Panc1 (cell line): ENCODE measurements at regions not wholly inside any gene's neighbourhood (a gene's known extent, or its start where the extent isn't known, plus 50 kb on each side); places are given as distances from the start of the nearest gene placed in this dataset.

Experiments used
- ATAC-seq: fragments of 200-7000 bp; cut with Tn5 transposase; 2 replicates; pipeline ENCODE4 v1.9.1; 2020; ENCODE audit warnings: mild to moderate bottlenecking, moderate library complexity
- BruUV-seq: library from RNA; stranded (reverse); fragments of 400-500 nt; replicated peaks from 2 replicates; lab custom pipeline; 2021; lab: Mats Ljungman, UMichigan
- CTCF ChIA-PET: fragments of 300-600 bp; sonication (Branson Sonifier 250); formaldehyde crosslinking; loops from one replicate; lab custom pipeline; 2022; ENCODE audit warnings: antibody characterized with exemption; lab: Charles Lee
- POLR2A ChIA-PET: fragments of 300-600 bp; sonication (Branson Sonifier 250); formaldehyde crosslinking; loops from one replicate; lab custom pipeline; 2022; ENCODE audit warnings: antibody characterized with exemption; lab: Charles Lee
- DNase-seq: peaks from one replicate; pipeline ENCODE4 v3.0.0-alpha.2; 2010; ENCODE audit warnings: low read depth, low spot score
- H3K27ac ChIP-seq: 2 replicates; pipeline ENCODE4 v1.5.1; 2011; ENCODE audit warnings: mild to moderate bottlenecking, low read length, inconsistent platforms
- H3K27me3 ChIP-seq: fragments of 200-500 bp; sonication (Bioruptor generic); 2 replicates; pipeline ENCODE4 v1.6.0; 2014; ENCODE audit warnings: low read length, inconsistent platforms; ENCODE audit not compliant: control insufficient read depth, insufficient read depth
- H3K36me3 ChIP-seq: fragments of 200-500 bp; sonication (Bioruptor generic); 2 replicates; pipeline ENCODE4 v1.5.1; 2014; ENCODE audit warnings: inconsistent platforms, mild to moderate bottlenecking, low read length, moderate library complexity; ENCODE audit not compliant: control insufficient read depth, insufficient read depth
- H3K4me1 ChIP-seq: 2 replicates; pipeline ENCODE4 v1.5.1; 2011; ENCODE audit warnings: inconsistent platforms, mild to moderate bottlenecking, low read length, moderate library complexity; ENCODE audit not compliant: control insufficient read depth, insufficient read depth
- H3K4me3 ChIP-seq, 2 experiments: 2 replicates each; pipeline ENCODE4 v1.5.1; 2011 to 2012; ENCODE audit warnings: low read depth in 2 of 2, low read length in 2 of 2, mild to moderate bottlenecking in 2 of 2, inconsistent platforms in 1 of 2, moderate library complexity in 1 of 2
- H3K9me3 ChIP-seq: fragments of 200-500 bp; sonication (Bioruptor generic); 2 replicates; pipeline ENCODE4 v1.5.1; 2014; ENCODE audit warnings: low read depth, mild to moderate bottlenecking, inconsistent platforms, low read length, moderate library complexity; ENCODE audit not compliant: control insufficient read depth, insufficient read depth
- POLR2AphosphoS5 ChIP-seq: IDR thresholded peaks from 2 replicates; pipeline ENCODE4 v1.6.1; 2012; ENCODE audit warnings: mild to moderate bottlenecking, low read depth, low read length, moderate library complexity
- SIN3A ChIP-seq: IDR thresholded peaks from 2 replicates; pipeline ENCODE4 v1.6.1; 2012; ENCODE audit warnings: low read depth, mild to moderate bottlenecking, low read length, moderate library complexity, borderline replicate concordance; ENCODE audit not compliant: insufficient read depth
- TCF7L2 ChIP-seq: IDR thresholded peaks from 2 replicates; pipeline ENCODE4 v1.6.1; 2011; ENCODE audit warnings: mild to moderate bottlenecking, low read depth, low read length, inconsistent platforms
- in situ Hi-C: cut with HindIII; loops from 2 replicates; pipeline ENCODE4 v1.10.0; 2016; ENCODE audit warnings: low sequenced_read_pairs, low pct_unique_long_range_greater_than_20kb
- intact Hi-C: fragments of 100-400 bp; cut with micrococcal nuclease; formaldehyde crosslinking; loops from one replicate; pipeline ENCODE4 v1.10.0; 2022; ENCODE audit not compliant: unreplicated experiment
- TF ChIP-seq, protein P1 (sequence below), 2 experiments: IDR thresholded peaks; 2 replicates each; pipeline ENCODE4 v1.6.1; 2011 to 2012; ENCODE audit warnings: low read depth in 2 of 2, control low read depth in 1 of 2, low read length in 1 of 2, mild to moderate bottlenecking in 1 of 2, moderate library complexity in 1 of 2; ENCODE audit not compliant: insufficient read depth in 1 of 2
- TF ChIP-seq, protein P2 (sequence below): fragments of 450-650 bp; IDR thresholded peaks from 2 replicates; pipeline ENCODE4 v1.5.1; 2017; ENCODE audit warnings: mild to moderate bottlenecking

DNA sequence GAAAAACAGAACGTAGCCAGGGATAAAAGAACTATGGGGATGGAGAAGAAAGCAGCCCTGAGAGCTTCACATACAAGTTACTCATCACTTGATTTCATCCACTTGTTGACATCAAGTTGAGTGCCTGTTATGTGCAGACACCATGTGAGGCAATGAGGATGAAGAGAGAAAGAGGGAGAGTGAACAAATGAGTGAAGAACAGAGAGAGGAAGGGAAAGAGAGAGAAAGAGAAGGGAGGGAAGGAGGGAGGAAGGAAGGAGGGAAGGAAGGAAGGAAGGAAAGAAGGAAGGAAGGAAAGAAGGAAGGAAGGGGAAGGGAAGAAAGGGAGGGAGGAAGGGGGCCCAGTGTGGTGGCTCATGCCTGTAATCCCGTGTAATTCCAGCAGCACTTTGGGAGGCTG lies 72.3 kb upstream of the SMAD3 start:
- ChIA-PET POLR2A (no interaction called here), CTCF (no interaction called here)
- H3K36me3 ChIP-seq, result no peaks in the 10 kb centered on the region
- 0 out of 2 replicates have a peak overlapping the region, but pooled peaks have one; percentile 20 for H3K27ac ChIP-seq
- TF ChIP-seq TCF7L2, result no peak
- no peak for TF ChIP-seq SIN3A
- TF ChIP-seq POLR2AphosphoS5, result no peak
- TF ChIP-seq, protein P1, sequence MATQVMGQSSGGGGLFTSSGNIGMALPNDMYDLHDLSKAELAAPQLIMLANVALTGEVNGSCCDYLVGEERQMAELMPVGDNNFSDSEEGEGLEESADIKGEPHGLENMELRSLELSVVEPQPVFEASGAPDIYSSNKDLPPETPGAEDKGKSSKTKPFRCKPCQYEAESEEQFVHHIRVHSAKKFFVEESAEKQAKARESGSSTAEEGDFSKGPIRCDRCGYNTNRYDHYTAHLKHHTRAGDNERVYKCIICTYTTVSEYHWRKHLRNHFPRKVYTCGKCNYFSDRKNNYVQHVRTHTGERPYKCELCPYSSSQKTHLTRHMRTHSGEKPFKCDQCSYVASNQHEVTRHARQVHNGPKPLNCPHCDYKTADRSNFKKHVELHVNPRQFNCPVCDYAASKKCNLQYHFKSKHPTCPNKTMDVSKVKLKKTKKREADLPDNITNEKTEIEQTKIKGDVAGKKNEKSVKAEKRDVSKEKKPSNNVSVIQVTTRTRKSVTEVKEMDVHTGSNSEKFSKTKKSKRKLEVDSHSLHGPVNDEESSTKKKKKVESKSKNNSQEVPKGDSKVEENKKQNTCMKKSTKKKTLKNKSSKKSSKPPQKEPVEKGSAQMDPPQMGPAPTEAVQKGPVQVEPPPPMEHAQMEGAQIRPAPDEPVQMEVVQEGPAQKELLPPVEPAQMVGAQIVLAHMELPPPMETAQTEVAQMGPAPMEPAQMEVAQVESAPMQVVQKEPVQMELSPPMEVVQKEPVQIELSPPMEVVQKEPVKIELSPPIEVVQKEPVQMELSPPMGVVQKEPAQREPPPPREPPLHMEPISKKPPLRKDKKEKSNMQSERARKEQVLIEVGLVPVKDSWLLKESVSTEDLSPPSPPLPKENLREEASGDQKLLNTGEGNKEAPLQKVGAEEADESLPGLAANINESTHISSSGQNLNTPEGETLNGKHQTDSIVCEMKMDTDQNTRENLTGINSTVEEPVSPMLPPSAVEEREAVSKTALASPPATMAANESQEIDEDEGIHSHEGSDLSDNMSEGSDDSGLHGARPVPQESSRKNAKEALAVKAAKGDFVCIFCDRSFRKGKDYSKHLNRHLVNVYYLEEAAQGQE (IDR thresholded peaks at IDR 0.05; ENCODE audit: insufficient read depth in 1 of 2, low read depth in 2 of 2, low read length in 1 of 2), result no peak
- TF ChIP-seq, protein P2, sequence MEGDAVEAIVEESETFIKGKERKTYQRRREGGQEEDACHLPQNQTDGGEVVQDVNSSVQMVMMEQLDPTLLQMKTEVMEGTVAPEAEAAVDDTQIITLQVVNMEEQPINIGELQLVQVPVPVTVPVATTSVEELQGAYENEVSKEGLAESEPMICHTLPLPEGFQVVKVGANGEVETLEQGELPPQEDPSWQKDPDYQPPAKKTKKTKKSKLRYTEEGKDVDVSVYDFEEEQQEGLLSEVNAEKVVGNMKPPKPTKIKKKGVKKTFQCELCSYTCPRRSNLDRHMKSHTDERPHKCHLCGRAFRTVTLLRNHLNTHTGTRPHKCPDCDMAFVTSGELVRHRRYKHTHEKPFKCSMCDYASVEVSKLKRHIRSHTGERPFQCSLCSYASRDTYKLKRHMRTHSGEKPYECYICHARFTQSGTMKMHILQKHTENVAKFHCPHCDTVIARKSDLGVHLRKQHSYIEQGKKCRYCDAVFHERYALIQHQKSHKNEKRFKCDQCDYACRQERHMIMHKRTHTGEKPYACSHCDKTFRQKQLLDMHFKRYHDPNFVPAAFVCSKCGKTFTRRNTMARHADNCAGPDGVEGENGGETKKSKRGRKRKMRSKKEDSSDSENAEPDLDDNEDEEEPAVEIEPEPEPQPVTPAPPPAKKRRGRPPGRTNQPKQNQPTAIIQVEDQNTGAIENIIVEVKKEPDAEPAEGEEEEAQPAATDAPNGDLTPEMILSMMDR, result no peak
- H3K9me3 ChIP-seq, result no peaks in the 10 kb centered on the region
- no TSS peak for BruUV-seq
- DNase-seq (no peak), ATAC-seq (no peak)
- no peak overlapping the region for H3K4me3 ChIP-seq
- intact Hi-C loops (no loop called here), in situ Hi-C loops (no loop called here)
- H3K4me1 ChIP-seq, result peaks cover 6% of the 10 kb centered on the region; the same call in 1 of the 2 replicates
- H3K27me3 ChIP-seq, result no peaks in the 10 kb centered on the region

DNA sequence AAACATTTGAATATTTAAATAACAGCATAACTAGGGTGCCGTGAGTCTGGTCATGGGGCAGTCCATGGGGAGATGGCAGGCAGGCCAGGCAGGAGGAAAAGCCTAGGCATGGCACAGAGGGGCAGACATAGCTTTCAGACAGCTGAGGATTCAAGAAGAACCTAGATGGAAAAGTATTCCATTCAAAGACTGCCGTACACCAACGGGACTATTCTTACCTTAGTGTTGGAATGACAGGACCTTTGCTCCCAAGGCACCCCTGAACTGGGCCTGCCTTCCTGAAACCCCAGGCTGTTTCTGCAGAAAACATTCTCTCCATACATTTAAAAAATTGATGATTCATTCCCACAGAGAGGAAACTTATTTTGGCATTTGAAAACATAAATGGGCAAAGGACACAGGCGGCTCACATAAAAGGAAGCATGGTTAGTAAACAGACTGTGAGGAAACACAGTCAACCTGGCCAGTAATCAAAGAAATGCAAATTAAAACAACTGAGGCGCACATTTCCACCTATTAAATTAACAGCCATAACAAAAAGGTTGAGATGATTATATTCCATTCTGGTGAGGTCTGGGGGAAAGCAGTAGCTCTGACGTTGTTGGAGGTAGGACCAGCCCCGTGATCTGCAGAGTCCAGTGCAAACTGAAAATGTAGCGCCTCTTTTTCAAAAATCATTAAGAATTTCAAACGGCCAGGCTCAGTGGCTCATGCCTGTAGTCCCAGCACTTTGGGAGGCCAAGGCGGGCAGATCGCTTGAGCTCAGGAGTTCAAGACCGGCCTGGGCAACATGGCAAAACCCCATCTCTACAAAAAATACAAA lies 71.3 kb upstream of the SMAD3 start:
- DNase-seq, result no peak
- Histone ChIP-seq H3K27ac (peak overlapping the region; percentile 23; the same call in 1 of the 2 replicates), H3K9me3 (no peaks in the 10 kb centered on the region; the same call in 1 of the 2 replicates), H3K4me3 (no peak overlapping the region), H3K27me3 (no peaks in the 10 kb centered on the region), H3K36me3 (no peaks in the 10 kb centered on the region), H3K4me1 (peaks cover 6% of the 10 kb centered on the region; the same call in 1 of the 2 replicates)
- no peak for ATAC-seq
- no TSS peak for BruUV-seq
- intact Hi-C loops, result no loop called here
- POLR2A ChIA-PET, result no interaction called here
- CTCF ChIA-PET, result no interaction called here
- TF ChIP-seq, protein P2, result no peak
- TF ChIP-seq TCF7L2 (no peak), SIN3A (no peak), POLR2AphosphoS5 (no peak)
- TF ChIP-seq, protein P1 (IDR thresholded peaks at IDR 0.05; ENCODE audit: insufficient read depth in 1 of 2, low read depth in 2 of 2, low read length in 1 of 2), result no peak
- in situ Hi-C loops, result no loop called here
